GM21786 (cell line): ENCODE measurements at regions not wholly inside any gene's neighbourhood (a gene's known extent, or its start where the extent isn't known, plus 50 kb on each side); places are given as distances from the start of the nearest gene placed in this dataset.

ENCODE experiments used
- ATAC-seq: cut with Tn5 transposase; IDR thresholded peaks from one replicate; pipeline ENCODE4 v1.9.1; 2021; ENCODE audit not compliant: unreplicated experiment

DNA sequence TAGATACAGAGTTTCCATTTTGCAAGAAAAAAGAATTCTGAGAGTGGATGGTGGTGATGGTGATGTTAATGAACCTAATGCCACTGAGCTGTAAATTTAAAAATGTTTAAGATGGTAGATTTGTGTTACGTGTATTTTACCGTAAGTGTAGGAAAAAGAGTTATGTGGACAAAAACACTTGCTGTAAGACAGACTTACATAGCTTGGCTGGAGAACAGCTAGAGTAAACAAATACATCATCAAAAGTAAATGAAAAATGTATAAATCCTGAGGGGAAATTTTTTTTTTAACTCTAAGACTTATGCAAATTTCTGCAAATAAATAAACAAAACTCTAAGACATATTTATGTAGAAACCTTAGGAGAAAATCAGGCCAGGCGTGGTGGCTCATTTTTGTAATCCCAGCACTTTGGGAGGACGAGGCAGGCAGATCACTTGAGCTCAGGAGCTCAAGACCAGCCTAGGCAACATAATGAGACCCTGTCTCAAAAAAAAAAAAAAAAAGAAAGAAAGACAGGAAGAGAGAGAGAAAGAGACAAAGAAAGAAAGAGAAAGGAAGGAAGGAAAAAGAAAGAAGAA lies 66.2 kb upstream of the CDK13 start:
- no peak for ATAC-seq

GRCh38 chr7:39888171-39888853 lies 61.7 kb upstream of the CDK13 start:
- no peak for ATAC-seq

GRCh38 chr7:39890411-39890810 lies 59.6 kb upstream of the CDK13 start:
- ATAC-seq, result no peak

DNA sequence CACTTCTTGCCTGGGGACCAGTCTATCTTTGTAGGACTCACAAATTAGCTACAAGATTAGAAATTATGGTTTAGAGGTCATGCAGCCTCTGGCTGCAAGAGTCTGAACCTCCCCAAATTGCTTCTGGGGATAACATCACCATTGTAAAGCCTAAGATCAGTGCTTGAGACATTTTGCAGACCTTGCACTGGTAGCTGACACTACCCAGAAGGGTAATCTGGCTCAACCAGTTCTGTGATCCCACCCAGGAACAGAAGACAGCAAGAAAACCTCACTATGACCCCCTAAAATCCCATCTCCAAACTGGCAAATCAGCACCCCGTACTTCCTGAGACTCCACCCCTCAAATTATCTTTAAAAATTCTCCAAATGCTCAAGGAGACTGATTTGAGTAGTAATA lies 58.2 kb upstream of the CDK13 start:
- ATAC-seq, result no peak

- no peak for ATAC-seq
Observed at GRCh38 chr7:39892361-39892760, 57.7 kb upstream of the CDK13 start.

DNA sequence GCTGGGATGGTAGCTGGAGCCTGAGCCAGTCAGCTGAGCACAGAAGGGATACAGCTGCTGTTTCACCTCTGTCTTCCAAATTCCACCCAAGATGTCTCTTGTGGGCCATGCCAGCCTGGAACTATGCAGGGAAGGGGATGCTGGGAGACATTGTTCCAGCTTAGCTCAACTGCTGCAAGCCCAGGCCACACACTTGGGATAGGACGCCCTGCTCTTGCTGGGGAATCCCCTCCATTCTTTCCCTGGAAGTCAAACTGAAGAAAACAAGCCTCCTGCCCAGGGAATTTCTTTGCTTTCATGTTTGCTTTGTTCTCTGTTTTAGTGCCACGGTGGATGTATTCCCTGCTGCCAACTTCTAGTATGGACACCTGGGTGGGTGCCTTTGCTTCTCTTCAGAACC lies 55.2 kb upstream of the CDK13 start:
- ATAC-seq, result no peak

- no peak for ATAC-seq
Observed at GRCh38 chr7:39896840-39897239, 53.2 kb upstream of the CDK13 start.

DNA sequence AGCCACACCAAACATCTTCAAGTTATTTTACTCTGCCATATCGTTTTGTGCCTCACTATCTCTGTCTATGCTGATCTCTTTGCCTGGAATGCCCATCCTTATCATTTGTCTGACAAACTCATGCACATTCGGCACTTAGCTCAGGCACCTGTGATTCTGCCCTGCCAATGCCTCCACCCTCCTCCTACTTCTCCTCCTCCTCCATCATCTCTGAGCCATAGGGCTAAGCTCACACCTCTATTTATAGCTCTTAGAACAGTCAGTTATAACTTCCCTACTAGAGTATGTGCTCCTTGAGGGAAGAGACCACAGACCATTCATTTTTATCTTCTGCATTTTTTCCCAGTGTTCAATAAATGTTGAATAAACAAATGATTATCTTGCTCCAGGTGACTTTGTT lies 51.2 kb upstream of the CDK13 start:
- no peak for ATAC-seq
